GM23248 (cell line): ENCODE measurements at regions not wholly inside any gene's neighbourhood (a gene's known extent, or its start where the extent isn't known, plus 50 kb on each side); places are given as distances from the start of the nearest gene placed in this dataset.

ENCODE experiments used
- DNase-seq: peaks from one replicate; pipeline ENCODE4 v3.0.0-alpha.2; 2015
- H2AFZ ChIP-seq: fragments of 200-600 bp; sonication (generic); 2 replicates; pipeline ENCODE4 v1.6.1; 2016; ENCODE audit warnings: antibody characterized with exemption
- H3F3A ChIP-seq: fragments of 200-600 bp; sonication (generic); 2 replicates; pipeline ENCODE4 v1.6.1; 2016; ENCODE audit warnings: mild to moderate bottlenecking, antibody characterized with exemption, mixed run types; ENCODE audit not compliant: insufficient read depth
- H3K27ac ChIP-seq: fragments of 200-600 bp; sonication (generic); 2 replicates; pipeline ENCODE4 v1.5.1; 2016; ENCODE audit warnings: mild to moderate bottlenecking
- H3K27me3 ChIP-seq: fragments of 200-600 bp; sonication (generic); replicated peaks from 2 replicates; pipeline ENCODE4 v1.6.1; 2016; ENCODE audit warnings: mild to moderate bottlenecking; ENCODE audit not compliant: insufficient read depth
- H3K36me3 ChIP-seq: fragments of 200-600 bp; sonication (generic); 2 replicates; pipeline ENCODE4 v1.6.1; 2016; ENCODE audit warnings: low read depth, mild to moderate bottlenecking
- H3K4me1 ChIP-seq: fragments of 200-600 bp; sonication (generic); 2 replicates; pipeline ENCODE4 v1.6.1; 2016; ENCODE audit warnings: mild to moderate bottlenecking; ENCODE audit not compliant: insufficient read depth
- H3K4me2 ChIP-seq: fragments of 200-600 bp; sonication (generic); one replicate; pipeline ENCODE4 v1.6.1; 2016; ENCODE audit warnings: mild to moderate bottlenecking; ENCODE audit not compliant: unreplicated experiment
- H3K4me3 ChIP-seq: fragments of 200-600 bp; sonication (generic); 2 replicates; pipeline ENCODE4 v1.5.1; 2016; ENCODE audit warnings: mild to moderate bottlenecking
- H3K79me2 ChIP-seq: fragments of 200-600 bp; sonication (generic); 2 replicates; pipeline ENCODE4 v1.6.1; 2016; ENCODE audit warnings: mild to moderate bottlenecking; ENCODE audit not compliant: insufficient read depth
- H3K9ac ChIP-seq: fragments of 200-600 bp; sonication (generic); 2 replicates; pipeline ENCODE4 v1.6.1; 2016; ENCODE audit warnings: mild to moderate bottlenecking
- H3K9me2 ChIP-seq: fragments of 200-600 bp; sonication (generic); 2 replicates; pipeline ENCODE4 v1.6.1; 2016; ENCODE audit warnings: mixed run types, mild to moderate bottlenecking, moderate library complexity; ENCODE audit not compliant: insufficient read depth
- H3K9me3 ChIP-seq: fragments of 200-600 bp; sonication (generic); one replicate; pipeline ENCODE4 v1.6.1; 2017; ENCODE audit warnings: low read depth
- H4K20me1 ChIP-seq: fragments of 200-600 bp; sonication (generic); 2 replicates; pipeline ENCODE4 v1.6.0; 2016; ENCODE audit not compliant: insufficient read depth
- EZH2 ChIP-seq: fragments of 200-600 bp; sonication (generic); IDR thresholded peaks from 2 replicates; pipeline ENCODE4 v1.6.1; 2018; ENCODE audit warnings: antibody characterized with exemption, mild to moderate bottlenecking; ENCODE audit not compliant: insufficient read depth, poor library complexity, severe bottlenecking
- EZH2phosphoT487 ChIP-seq: fragments of 200-600 bp; sonication (generic); IDR thresholded peaks from 2 replicates; pipeline ENCODE4 v1.6.1; 2018; ENCODE audit warnings: antibody characterized with exemption, moderate library complexity, mild to moderate bottlenecking, low read depth; ENCODE audit not compliant: insufficient read depth
- WGBS, 2 experiments: methylation state at CpG; one replicate each; pipeline ENCODE4 v1.1.6; 2015 to 2017; ENCODE audit warnings: low lambda C conversion rate in 2 of 2, low coverage in 1 of 2; ENCODE audit errors: missing lambda C conversion rate in 2 of 2; 5-methylcytosine and 5-hydroxymethylcytosine counted together
- in situ Hi-C: fragments of 300-500 bp; cut with MboI; formaldehyde crosslinking; loops from 2 replicates; pipeline ENCODE4 v1.15.0; 2020

- no peak for TF ChIP-seq EZH2
- no peak for TF ChIP-seq EZH2phosphoT487
- no peaks in the 10 kb centered on the region for H3K9me2 ChIP-seq
- H3F3A ChIP-seq: no peaks in the 10 kb centered on the region
- in situ Hi-C loops: loop anchor here (25.0 kb wide), 1 partner anchor 492 kb away; no protein-coding TSS in a partner anchor
- H3K4me3 ChIP-seq: no peak overlapping the region
- H3K79me2 ChIP-seq: no peaks in the 10 kb centered on the region
- H3K9ac ChIP-seq: no peak overlapping the region
- WGBS, 2 experiments: 80 to 85% methylated on average over 10 to 11 of the region's 11 CpGs
- DNase-seq: no peak
- no peak overlapping the region for H3K4me2 ChIP-seq
- H3K4me1 ChIP-seq: no peaks in the 10 kb centered on the region
- no peaks in the 10 kb centered on the region for H3K9me3 ChIP-seq
- no peak overlapping the region for H2AFZ ChIP-seq
- H3K27me3 ChIP-seq: no peaks in the 10 kb centered on the region
- no peaks in the 10 kb centered on the region for H4K20me1 ChIP-seq
- H3K36me3 ChIP-seq: no peaks in the 10 kb centered on the region
- H3K27ac ChIP-seq: no peak overlapping the region
Observed at GRCh38 chr20:51303731-51304670, 238.5 kb downstream of the NFATC2 start.

GRCh38 chr20:51301026-51301425, 241.5 kb downstream of the NFATC2 start:
- no peaks in the 10 kb centered on the region for H3F3A ChIP-seq
- H3K9me2 ChIP-seq: no peaks in the 10 kb centered on the region
- H3K27ac ChIP-seq: no peak overlapping the region
- H4K20me1 ChIP-seq: no peaks in the 10 kb centered on the region
- in situ Hi-C loops: loop anchor here (25.0 kb wide), 1 partner anchor 489 kb away; no protein-coding TSS in a partner anchor
- H3K4me2 ChIP-seq: no peak overlapping the region
- peaks cover 8% of the 10 kb centered on the region; the same call in 1 of the 2 replicates for H3K27me3 ChIP-seq
- H3K9ac ChIP-seq: no peak overlapping the region
- H3K36me3 ChIP-seq: no peaks in the 10 kb centered on the region
- H3K79me2 ChIP-seq: no peaks in the 10 kb centered on the region
- WGBS, 2 experiments: 70 to 74% methylated on average over 4 of the region's 4 CpGs
- H3K4me1 ChIP-seq: no peaks in the 10 kb centered on the region
- no peak for TF ChIP-seq EZH2phosphoT487
- TF ChIP-seq EZH2: no peak
- no peaks in the 10 kb centered on the region for H3K9me3 ChIP-seq
- H2AFZ ChIP-seq: no peak overlapping the region
- no peak for DNase-seq
- no peak overlapping the region for H3K4me3 ChIP-seq

DNA sequence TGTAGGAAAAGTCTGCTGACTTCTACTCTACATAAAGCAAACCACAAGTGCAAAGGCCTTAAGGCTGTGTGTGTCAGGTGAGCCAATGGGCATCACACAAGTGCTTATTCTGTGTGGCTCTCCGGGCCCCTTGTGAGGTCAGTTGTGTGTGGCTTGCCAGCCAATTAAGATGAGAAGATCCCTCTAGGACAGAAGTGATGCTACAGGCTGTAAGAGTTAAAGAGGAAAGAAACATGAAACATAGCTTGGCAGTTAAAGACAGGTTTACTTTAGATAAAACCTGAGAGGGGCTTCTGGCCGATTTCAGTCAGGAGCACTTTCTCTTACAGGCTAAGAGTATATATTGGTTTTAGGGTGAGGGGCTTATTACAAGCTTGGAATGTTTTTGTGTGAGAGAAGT, 242.4 kb downstream of the NFATC2 start:
- Histone ChIP-seq H3K9me3 (no peaks in the 10 kb centered on the region), H3K9me2 (no peaks in the 10 kb centered on the region), H3K4me3 (no peak overlapping the region), H4K20me1 (no peaks in the 10 kb centered on the region), H3K9ac (no peak overlapping the region), H3K4me1 (no peaks in the 10 kb centered on the region), H2AFZ (no peak overlapping the region), H3F3A (no peaks in the 10 kb centered on the region), H3K79me2 (no peaks in the 10 kb centered on the region), H3K36me3 (no peaks in the 10 kb centered on the region), H3K4me2 (no peak overlapping the region), H3K27ac (no peak overlapping the region), H3K27me3 (peaks cover 11% of the 10 kb centered on the region)
- WGBS, 2 experiments: 36 to 44% methylated on average over 2 of the region's 2 CpGs
- in situ Hi-C loops: loop anchor here (25.0 kb wide), 1 partner anchor 488 kb away; no protein-coding TSS in a partner anchor
- DNase-seq: no peak
- TF ChIP-seq EZH2phosphoT487: no peak
- TF ChIP-seq EZH2: no peak

- in situ Hi-C loops: no loop called here
- Histone ChIP-seq H3K27me3 (peaks cover 15% of the 10 kb centered on the region), H2AFZ (no peak overlapping the region)
Observed at GRCh38 chr20:51299413-51299812, 243.1 kb downstream of the NFATC2 start.

More at GRCh38 chr20:51299413-51299812, 243.1 kb downstream of the NFATC2 start:
- H3K4me1 ChIP-seq: no peaks in the 10 kb centered on the region
- no peaks in the 10 kb centered on the region for H3K79me2 ChIP-seq
- no peak overlapping the region for H3K4me3 ChIP-seq
- no peak for DNase-seq
- no peaks in the 10 kb centered on the region for H3F3A ChIP-seq
- H3K9me2 ChIP-seq: no peaks in the 10 kb centered on the region
- TF ChIP-seq EZH2phosphoT487 (no peak), EZH2 (no peak)
- H4K20me1 ChIP-seq: no peaks in the 10 kb centered on the region
- H3K4me2 ChIP-seq: no peak overlapping the region
- WGBS, 2 experiments: 63 to 64% methylated on average over 1 of the region's 1 CpG
- no peaks in the 10 kb centered on the region for H3K36me3 ChIP-seq
- H3K9ac ChIP-seq: no peak overlapping the region
- no peaks in the 10 kb centered on the region for H3K9me3 ChIP-seq
- no peak overlapping the region for H3K27ac ChIP-seq
